NCI-H1092 (cell line): ENCODE measurements at regions not wholly inside any gene's neighbourhood (a gene's known extent, or its start where the extent isn't known, plus 50 kb on each side); places are given as distances from the start of the nearest gene placed in this dataset.
"Not testable (repeated sequence)": the region's sequence is repeated elsewhere in the genome, so short reads cannot be mapped to it uniquely, and the experiment has no call there.

Source experiments
- DNase-seq: peaks from one replicate; lab custom pipeline; 2025; lab: John Stamatoyannopoulos, UW

- no peak for DNase-seq
Measured at GRCh38 chr2:185507719-185508118, 230.9 kb upstream of the FSIP2 start.

- DNase-seq = no peak
Measured at GRCh38 chr2:185510060-185510459, 228.5 kb upstream of the FSIP2 start.

DNA sequence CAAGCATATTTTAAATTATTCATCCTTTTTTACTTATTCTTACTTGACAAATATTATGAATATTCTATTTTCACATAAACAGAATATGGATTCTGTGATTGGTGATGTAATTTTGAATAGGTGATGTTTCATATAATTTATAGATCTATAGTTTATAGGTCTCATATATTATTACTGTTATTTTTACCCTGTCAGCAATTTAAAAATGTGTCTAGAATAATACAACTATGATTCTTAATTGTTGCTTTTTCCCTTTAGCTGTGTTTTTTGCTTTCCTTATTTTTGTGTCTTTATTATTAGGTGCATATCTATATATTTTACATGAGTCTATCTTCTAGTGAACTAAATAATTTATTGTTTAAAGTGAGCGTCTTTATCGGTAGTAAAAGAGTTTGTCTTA lies 226.7 kb upstream of the FSIP2 start:
- no peak for DNase-seq

DNA sequence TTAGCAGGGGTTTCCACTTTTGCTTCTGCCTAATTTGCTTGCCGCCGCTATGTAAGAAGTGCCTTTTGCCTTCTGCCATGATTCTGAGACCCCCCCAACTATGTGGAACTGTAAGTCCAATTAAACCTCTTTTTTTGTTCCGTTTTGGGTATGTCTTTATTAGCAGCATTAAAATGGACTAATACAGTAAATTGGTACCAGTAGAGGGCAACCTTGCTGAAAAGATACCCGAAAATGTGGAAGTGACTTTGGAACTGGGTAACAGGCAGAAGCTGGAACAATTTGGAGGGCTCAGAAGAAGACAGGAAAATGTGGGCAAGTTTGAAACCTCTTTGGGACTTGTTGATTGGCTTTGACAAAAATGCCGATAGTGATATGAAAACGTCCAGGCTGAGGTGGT lies 216.1 kb upstream of the FSIP2 start:
- no peak for DNase-seq

- not testable (repeated sequence) for DNase-seq
Measured at GRCh38 chr2:185524242-185524641, 214.4 kb upstream of the FSIP2 start.

- no peak for DNase-seq
Measured at GRCh38 chr2:185526161-185526560, 212.4 kb upstream of the FSIP2 start.

DNA sequence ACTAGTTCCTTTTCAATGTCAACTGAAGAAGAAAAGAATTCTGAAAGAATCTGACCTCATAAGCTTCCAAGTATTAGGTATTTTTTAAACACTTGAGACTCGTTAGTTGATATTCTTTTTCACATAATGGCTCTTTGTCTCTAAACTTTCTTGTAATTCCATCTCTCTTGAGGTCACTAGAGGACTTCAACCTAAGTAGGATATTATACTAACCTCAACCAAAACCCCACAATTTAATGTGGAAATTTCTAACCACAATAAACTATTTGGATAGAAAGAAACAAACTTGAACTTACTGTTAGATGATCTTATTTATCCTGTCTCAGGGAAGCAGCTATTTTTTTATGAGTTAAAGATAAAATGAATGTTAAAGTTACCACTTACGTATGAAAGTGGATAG lies 206.9 kb upstream of the FSIP2 start:
- DNase-seq = no peak

DNA sequence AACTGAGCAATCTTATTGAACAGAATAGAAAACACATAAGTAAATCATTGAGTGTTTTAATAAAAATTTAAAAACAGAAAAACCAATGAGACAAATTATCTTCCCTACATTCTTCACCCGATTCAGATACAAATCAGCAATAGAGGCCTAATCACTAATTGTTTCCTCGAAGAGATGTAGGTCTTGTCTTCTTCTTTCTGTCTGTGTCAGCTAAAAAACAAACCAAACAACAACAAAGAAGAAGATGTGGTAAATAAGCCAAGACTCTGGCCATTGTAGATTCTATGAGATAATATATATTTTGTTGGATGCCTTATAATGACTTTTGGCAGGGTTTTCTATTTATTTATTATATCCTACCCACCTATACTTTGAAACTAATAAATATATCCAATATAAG lies 200.9 kb upstream of the FSIP2 start:
- no peak for DNase-seq

GRCh38 chr2:185567196-185567595 lies 171.4 kb upstream of the FSIP2 start:
- no peak for DNase-seq

DNA sequence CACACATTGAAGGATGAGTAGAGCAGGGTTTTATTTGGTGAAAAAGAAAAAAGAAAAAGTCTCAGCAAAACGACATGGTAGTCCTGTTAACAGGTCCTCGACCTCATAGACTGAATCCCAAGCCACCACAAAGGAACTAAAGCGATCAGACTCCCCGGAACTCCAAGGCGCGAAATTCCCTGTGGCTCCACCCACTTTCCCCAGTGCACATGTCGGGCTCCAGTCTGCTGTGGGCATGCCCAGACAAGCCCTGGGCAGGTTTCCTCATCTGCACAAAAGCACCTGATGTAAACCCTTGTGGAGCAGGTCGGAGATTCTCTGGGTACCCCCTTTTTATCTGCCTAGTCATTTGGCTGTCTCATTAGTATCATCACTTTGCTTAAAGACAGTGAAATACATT lies 170.7 kb upstream of the FSIP2 start:
- DNase-seq = no peak

DNA sequence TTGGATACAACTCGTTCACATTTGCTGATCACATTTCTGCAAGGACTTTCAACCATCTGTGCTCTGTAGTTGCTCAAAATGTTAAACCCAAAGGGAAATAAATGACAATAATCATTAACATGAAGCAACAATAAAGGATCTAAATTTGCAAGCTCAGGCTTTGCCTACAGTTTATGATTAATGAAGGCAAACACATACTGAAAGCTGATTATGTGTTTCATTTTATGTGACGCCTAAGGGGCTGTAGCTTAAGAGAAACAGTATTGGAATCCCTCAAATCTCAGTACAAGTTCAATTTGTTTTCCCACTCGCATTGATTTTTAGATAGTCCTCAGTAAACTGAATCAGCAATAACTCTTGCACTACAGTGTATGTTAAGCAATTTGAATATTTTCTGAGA lies 160.3 kb upstream of the FSIP2 start:
- DNase-seq = no peak

GRCh38 chr2:185583058-185583816 lies 155.4 kb upstream of the FSIP2 start:
- DNase-seq = no peak

GRCh38 chr2:185585165-185585564 lies 153.4 kb upstream of the FSIP2 start:
- DNase-seq = not testable (repeated sequence)

- DNase-seq = not testable (repeated sequence)
Measured at GRCh38 chr2:185591276-185591675, 147.3 kb upstream of the FSIP2 start.

GRCh38 chr2:185607945-185608344 lies 130.7 kb upstream of the FSIP2 start:
- no peak for DNase-seq

DNA sequence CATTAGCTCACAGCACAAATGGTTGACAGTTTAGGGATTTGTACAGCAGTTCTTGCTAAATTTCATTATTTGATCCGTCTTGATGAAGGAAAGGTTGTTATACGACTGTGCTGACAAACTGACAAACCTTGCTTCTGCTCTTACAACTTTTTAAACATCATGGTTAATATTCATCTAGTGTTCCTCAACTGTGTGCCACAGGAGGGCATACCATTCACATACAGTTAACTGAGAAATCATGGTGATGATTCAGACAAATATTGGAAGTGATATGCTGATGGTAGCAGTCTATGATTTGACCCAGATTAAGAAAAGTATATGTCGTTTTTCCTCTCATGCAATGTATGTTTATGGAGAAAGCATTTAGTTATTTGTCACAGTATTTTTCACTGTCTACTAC lies 129.8 kb upstream of the FSIP2 start:
- no peak for DNase-seq

- DNase-seq = no peak
Measured at GRCh38 chr2:185610301-185610700, 128.3 kb upstream of the FSIP2 start.

DNA sequence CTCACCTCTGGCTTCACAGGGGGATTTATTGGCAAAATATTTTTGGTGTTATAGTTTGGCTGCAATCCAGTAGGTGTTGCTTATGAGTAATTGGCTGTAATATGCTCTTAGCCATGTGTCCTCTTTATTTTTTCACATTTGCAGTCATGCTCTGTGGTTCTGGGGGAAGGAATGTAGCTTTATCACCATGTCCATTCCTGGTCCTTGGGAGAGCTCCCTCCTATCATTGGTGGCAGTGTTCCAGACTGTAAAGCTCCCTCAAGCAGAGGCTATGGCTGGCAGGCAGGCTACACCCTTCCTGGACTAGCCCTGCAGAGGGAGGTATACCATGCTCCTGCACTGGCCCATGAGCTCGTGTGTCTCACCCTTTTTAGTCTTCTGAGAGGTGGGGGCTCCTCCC lies 120.0 kb upstream of the FSIP2 start:
- no peak for DNase-seq

DNA sequence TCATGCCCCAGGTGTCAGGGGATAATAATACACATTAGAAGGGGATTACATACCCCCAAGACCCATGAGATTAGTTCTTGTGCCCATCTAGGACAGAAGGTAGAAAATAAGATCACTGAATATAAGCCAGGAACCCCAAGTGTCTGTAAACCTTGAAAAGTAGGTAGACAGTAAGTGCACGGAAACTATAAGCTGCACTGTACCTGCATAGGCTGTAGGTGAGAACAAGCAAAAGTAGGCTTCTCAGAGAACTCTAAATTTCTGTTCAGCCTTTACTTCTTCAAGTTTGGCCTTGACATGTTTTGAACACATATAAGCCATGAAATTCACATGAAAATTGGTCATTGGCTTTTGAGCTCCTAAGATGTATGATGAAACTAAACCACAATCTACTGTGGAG lies 113.0 kb upstream of the FSIP2 start:
- DNase-seq = no peak

- DNase-seq = no peak
Measured at GRCh38 chr2:185628985-185629384, 109.6 kb upstream of the FSIP2 start.

DNA sequence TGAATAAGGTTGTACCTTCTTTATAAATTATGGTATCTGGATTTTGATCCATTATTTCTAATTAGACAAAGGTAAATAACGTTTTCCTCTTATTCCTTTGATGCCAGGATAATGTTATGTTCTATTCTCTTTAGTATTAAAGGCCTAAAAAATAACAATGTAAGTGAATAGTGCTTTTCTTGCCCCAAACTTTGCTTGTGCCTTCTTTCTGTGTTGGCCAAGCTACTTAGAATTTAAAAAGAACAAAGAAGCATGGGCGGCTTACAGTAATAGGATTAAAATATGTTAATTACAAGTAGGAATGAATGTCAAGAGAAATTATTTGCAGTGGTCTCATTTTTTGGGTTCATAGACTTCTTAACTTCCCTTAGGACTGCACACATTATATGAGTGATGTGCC lies 105.0 kb upstream of the FSIP2 start:
- no peak for DNase-seq

DNA sequence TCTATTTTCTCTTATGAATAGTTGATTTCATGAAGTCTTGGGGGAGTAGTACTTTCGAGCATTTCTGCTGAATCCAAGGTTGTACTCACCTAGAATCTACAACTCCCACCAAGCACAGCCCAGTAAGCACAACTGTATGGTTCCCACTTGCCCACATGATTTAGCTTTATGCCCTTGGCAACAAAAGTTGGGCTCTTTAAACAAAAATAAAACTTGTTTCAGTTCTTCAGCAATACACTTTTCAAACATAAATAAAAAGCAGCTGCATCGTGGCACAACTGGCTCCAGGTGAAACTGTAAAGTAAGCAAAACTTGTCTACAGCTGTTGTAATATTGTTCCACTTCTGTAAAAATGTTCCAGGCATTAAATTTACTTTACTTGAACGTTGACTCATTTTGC lies 99.8 kb upstream of the FSIP2 start:
- no peak for DNase-seq

DNA sequence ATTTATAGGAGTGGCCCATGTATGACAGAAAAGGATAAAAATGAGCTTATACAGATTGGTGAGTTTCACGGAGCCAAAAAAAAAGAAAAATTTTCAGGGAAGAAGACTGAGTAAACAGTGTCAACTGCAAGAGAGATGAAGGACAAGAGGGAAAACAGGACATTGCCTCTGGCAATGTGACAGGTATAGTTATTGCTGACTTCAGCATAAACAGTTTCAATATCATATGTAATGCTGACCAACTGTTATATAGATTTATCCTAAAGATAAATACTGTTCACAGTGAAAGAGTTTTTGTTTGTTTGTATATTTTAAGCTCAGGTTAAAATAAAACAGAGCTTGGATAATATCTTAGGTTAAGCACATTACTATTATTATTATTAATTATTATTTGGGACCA lies 98.0 kb upstream of the FSIP2 start:
- DNase-seq = no peak

- no peak for DNase-seq
Measured at GRCh38 chr2:185643434-185643833, 95.2 kb upstream of the FSIP2 start.
